Calu3 (cell line): ENCODE measurements at regions not wholly inside any gene's neighbourhood (a gene's known extent, or its start where the extent isn't known, plus 50 kb on each side); places are given as distances from the start of the nearest gene placed in this dataset.

Source experiments
- BruUV-seq: library from RNA; stranded (reverse); fragments of 400-500 nt; replicated peaks from 2 replicates; lab custom pipeline; 2021; lab: Mats Ljungman, UMichigan
- CTCF ChIA-PET: fragments of 300-600 bp; sonication (Branson Sonifier 250); formaldehyde crosslinking; loops from one replicate; lab custom pipeline; 2022; ENCODE audit warnings: antibody characterized with exemption; lab: Charles Lee
- DNase-seq: peaks from one replicate; pipeline ENCODE4 v3.0.0; 2022
- H3K27ac Mint-ChIP-seq: one replicate; pipeline ENCODE4 v1.8.0; 2022; ENCODE audit warnings: mixed read lengths; ENCODE audit not compliant: unreplicated experiment
- H3K27me3 Mint-ChIP-seq: one replicate; pipeline ENCODE4 v1.8.0; 2022; ENCODE audit warnings: mixed read lengths; ENCODE audit not compliant: unreplicated experiment
- H3K36me3 Mint-ChIP-seq: one replicate; pipeline ENCODE4 v1.8.0; 2022; ENCODE audit warnings: mild to moderate bottlenecking, moderate library complexity, mixed read lengths; ENCODE audit not compliant: insufficient read depth, unreplicated experiment
- H3K4me1 Mint-ChIP-seq: one replicate; pipeline ENCODE4 v1.8.0; 2022; ENCODE audit warnings: mild to moderate bottlenecking, low read depth, mixed read lengths; ENCODE audit not compliant: unreplicated experiment
- H3K4me3 Mint-ChIP-seq: one replicate; pipeline ENCODE4 v1.8.0; 2022; ENCODE audit warnings: mild to moderate bottlenecking, low read depth, moderate library complexity, mixed read lengths; ENCODE audit not compliant: unreplicated experiment
- H3K9me3 Mint-ChIP-seq: one replicate; pipeline ENCODE4 v1.8.0; 2022; ENCODE audit warnings: low read depth, mixed read lengths; ENCODE audit not compliant: unreplicated experiment
- intact Hi-C: fragments of 100-400 bp; cut with micrococcal nuclease; formaldehyde crosslinking; loops from one replicate; pipeline ENCODE4 v1.10.0; 2022; ENCODE audit not compliant: unreplicated experiment
- TF ChIP-seq, protein P1 (sequence below): fragments of 200-600 bp; IDR thresholded peaks from one replicate; pipeline ENCODE4 v1.8.0; 2022; ENCODE audit warnings: antibody characterized with exemption; ENCODE audit not compliant: unreplicated experiment

DNA sequence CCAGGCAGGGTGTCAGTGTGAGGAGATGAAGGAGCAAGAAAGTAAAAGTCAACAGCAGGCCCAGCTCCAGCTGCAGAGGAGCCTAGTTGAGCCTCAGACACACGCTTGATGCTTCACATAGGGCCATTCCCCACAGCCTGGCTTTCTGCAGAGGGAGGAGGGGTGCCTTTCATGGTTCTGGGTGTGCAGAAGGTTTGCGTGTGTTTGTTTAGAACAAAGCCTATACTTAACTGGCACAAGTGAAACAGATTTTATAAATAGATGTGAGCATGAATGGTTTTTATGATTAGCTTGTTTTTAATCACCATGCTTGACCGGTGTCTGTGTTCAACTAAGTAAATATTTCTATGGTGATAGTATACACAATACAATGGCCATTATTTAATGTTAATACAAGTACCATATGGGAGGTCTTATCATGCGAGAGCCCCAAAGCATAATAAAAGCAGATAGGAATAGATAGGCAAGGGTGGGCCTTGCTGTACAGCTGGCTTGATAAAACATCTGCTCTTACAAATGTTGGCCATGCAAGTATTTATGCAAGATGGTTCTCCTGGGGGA, 290.2 kb downstream of the ETS1 start:
- H3K4me1 Mint-ChIP-seq = peaks cover 14% of the 10 kb centered on the region
- no peaks in the 10 kb centered on the region for H3K9me3 Mint-ChIP-seq
- no peak overlapping the region for H3K4me3 Mint-ChIP-seq
- intact Hi-C loops = loop anchor here (10.0 kb wide), 2 partner anchors 218 to 538 kb away; no protein-coding TSS in a partner anchor
- H3K36me3 Mint-ChIP-seq = no peaks in the 10 kb centered on the region
- H3K27me3 Mint-ChIP-seq = no peaks in the 10 kb centered on the region
- H3K27ac Mint-ChIP-seq = no peak overlapping the region
- TF ChIP-seq, protein P1, sequence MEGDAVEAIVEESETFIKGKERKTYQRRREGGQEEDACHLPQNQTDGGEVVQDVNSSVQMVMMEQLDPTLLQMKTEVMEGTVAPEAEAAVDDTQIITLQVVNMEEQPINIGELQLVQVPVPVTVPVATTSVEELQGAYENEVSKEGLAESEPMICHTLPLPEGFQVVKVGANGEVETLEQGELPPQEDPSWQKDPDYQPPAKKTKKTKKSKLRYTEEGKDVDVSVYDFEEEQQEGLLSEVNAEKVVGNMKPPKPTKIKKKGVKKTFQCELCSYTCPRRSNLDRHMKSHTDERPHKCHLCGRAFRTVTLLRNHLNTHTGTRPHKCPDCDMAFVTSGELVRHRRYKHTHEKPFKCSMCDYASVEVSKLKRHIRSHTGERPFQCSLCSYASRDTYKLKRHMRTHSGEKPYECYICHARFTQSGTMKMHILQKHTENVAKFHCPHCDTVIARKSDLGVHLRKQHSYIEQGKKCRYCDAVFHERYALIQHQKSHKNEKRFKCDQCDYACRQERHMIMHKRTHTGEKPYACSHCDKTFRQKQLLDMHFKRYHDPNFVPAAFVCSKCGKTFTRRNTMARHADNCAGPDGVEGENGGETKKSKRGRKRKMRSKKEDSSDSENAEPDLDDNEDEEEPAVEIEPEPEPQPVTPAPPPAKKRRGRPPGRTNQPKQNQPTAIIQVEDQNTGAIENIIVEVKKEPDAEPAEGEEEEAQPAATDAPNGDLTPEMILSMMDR = no peak
- no TSS peak for BruUV-seq
- CTCF ChIA-PET = interaction anchor here (0.6 kb wide), 1 partner anchor 50 kb away, joined by 3 read pairs; no protein-coding TSS in a partner anchor
- DNase-seq = no peak

DNA sequence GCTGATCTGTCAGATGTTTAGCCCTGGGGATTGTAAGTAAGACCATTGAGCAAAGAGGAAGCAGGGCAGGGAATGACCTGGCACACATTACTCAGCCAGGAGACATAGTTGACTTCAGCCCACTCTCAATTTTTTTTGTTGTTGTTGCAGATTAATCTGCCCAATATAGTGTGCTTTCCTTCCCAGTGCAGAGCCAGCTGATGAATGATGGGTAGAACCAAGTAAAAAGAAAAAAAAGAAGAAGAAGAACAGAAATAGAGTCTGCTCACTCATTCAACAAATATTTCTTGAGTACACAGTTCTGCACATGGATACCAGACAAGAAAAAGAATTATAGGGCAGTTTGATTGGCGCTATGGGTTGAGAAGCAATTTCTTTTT, 292.7 kb downstream of the ETS1 start:
- Mint-ChIP-seq H3K4me1 (peaks cover 30% of the 10 kb centered on the region), H3K36me3 (no peaks in the 10 kb centered on the region), H3K27me3 (no peaks in the 10 kb centered on the region), H3K9me3 (no peaks in the 10 kb centered on the region), H3K27ac (no peak overlapping the region), H3K4me3 (no peak overlapping the region)
- CTCF ChIA-PET = no interaction called here
- intact Hi-C loops = loop anchor here (5.0 to 10.0 kb wide), 3 partner anchors 173 to 540 kb away; no protein-coding TSS in a partner anchor
- TF ChIP-seq, protein P1 = no peak
- DNase-seq = no peak
- BruUV-seq = no TSS peak

DNA sequence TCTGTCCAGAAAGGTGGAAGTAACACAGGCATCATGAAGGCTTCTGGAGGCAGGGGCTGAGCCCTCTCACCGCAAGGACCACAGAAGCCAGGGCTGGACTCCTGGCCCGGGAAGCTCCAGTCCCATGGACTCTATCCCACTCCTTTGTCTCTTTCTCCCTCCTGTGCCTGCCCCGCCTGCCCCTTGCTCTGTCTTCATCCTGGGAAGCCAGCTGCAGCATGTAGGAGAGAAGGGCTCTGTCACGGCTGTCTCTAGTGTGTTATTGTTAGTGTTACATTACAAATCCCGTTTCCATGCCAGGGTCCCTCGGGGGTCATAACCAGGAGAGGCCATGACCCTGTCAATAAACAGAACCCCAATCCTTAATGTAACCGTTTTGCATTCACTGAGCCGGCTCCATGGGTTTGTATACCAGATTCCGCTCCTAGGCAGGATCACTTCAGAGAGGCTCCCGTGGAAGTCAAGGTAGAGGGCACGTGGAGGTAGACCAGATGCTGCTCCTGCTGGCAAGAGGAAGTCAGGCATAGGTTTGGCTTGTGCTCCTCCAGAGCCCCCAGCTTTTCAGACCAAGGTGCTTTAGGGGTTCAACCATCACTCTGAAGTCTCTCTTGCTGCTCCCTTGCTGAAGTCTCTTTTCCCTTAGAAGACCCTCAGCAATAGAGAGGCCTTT, 293.2 kb downstream of the ETS1 start:
- no peaks in the 10 kb centered on the region for H3K27me3 Mint-ChIP-seq
- no peak for DNase-seq
- no TSS peak for BruUV-seq
- CTCF ChIA-PET = no interaction called here
- intact Hi-C loops = loop anchor here (5.0 to 10.0 kb wide), 3 partner anchors 173 to 541 kb away; no protein-coding TSS in a partner anchor
- H3K27ac Mint-ChIP-seq = no peak overlapping the region
- no peaks in the 10 kb centered on the region for H3K9me3 Mint-ChIP-seq
- H3K36me3 Mint-ChIP-seq = no peaks in the 10 kb centered on the region
- H3K4me1 Mint-ChIP-seq = peaks cover 30% of the 10 kb centered on the region
- TF ChIP-seq, protein P1 = no peak
- no peak overlapping the region for H3K4me3 Mint-ChIP-seq

DNA sequence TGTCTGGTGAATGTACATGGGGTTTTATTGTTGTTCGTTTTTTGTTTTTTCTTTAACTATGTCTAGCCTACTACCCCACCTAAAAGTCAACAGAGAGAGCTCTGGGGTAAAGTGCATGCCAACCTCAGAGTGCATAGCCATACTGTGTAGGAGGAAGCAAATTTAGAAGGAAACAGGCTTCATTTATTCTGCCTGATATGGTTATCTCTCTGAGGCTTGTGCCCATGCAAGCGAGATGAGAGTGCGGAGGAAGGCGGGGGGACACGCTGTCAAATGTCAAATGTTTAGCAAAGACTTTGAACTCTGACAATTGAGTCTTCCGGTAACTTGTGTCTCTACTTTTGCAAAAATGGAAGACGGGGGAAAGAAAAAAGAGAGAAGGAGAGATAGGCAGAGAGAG, 295.5 kb downstream of the ETS1 start:
- CTCF ChIA-PET = interaction anchor here (2.1 to 2.2 kb wide), 2 partner anchors 120 to 176 kb away, joined by 5 to 8 read pairs; no protein-coding TSS in a partner anchor
- BruUV-seq = no TSS peak
- intact Hi-C loops = loop anchor here (2.0 to 10.0 kb wide), 5 partner anchors 81 to 543 kb away; no protein-coding TSS in a partner anchor

More for the DNA sequence above, 295.5 kb downstream of the ETS1 start:
- no peaks in the 10 kb centered on the region for H3K27me3 Mint-ChIP-seq
- peak; percentile 6 for DNase-seq
- H3K4me1 Mint-ChIP-seq = peaks cover 30% of the 10 kb centered on the region
- no peak overlapping the region for H3K4me3 Mint-ChIP-seq
- H3K27ac Mint-ChIP-seq = peak overlapping the region; percentile 55
- H3K9me3 Mint-ChIP-seq = no peaks in the 10 kb centered on the region
- no peaks in the 10 kb centered on the region for H3K36me3 Mint-ChIP-seq
- TF ChIP-seq, protein P1 = no peak
